Mesenchymal stem cell (in vitro differentiated cells and primary cell): ENCODE measurements at regions not wholly inside any gene's neighbourhood (a gene's known extent, or its start where the extent isn't known, plus 50 kb on each side); places are given as distances from the start of the nearest gene placed in this dataset.
A peak's percentile ranks its signal among the peaks of the same experiment; 100 is the strongest.

Source experiments
- DNase-seq: peaks from one replicate; pipeline ENCODE4 v3.0.0-alpha.2; 2013
- H2AFZ ChIP-seq: one replicate; pipeline ENCODE4 v1.6.1; 2013; ENCODE audit warnings: low read depth, mild to moderate bottlenecking, control low read depth, inconsistent platforms, low read length, moderate library complexity
- H2AK5ac ChIP-seq: 2 replicates; pipeline ENCODE4 v1.6.1; 2013; ENCODE audit warnings: low read length, moderate library complexity, mild to moderate bottlenecking, inconsistent platforms; ENCODE audit not compliant: severe bottlenecking
- H2BK120ac ChIP-seq: one replicate; pipeline ENCODE4 v1.6.1; 2013; ENCODE audit warnings: low read depth, mild to moderate bottlenecking, inconsistent platforms, low read length, moderate library complexity
- H2BK12ac ChIP-seq, 2 experiments: one replicate each; pipeline ENCODE4 v1.6.1; 2013; ENCODE audit warnings: inconsistent platforms in 2 of 2, low read length in 2 of 2, mild to moderate bottlenecking in 2 of 2, moderate library complexity in 2 of 2, control low read depth in 1 of 2
- H2BK15ac ChIP-seq: one replicate; pipeline ENCODE4 v1.6.1; 2013; ENCODE audit warnings: mild to moderate bottlenecking, low read depth, inconsistent platforms; ENCODE audit not compliant: poor library complexity, severe bottlenecking
- H2BK5ac ChIP-seq: 2 replicates; pipeline ENCODE4 v1.6.1; 2013; ENCODE audit warnings: low read depth, mild to moderate bottlenecking, low read length, control low read depth, inconsistent platforms; ENCODE audit not compliant: poor library complexity, severe bottlenecking
- H3K14ac ChIP-seq, 2 experiments: one replicate each; pipeline ENCODE4 v1.6.1; 2013; ENCODE audit warnings: inconsistent platforms in 2 of 2, low read length in 2 of 2, control low read depth in 1 of 2, mild to moderate bottlenecking in 1 of 2, moderate library complexity in 1 of 2
- H3K18ac ChIP-seq, 2 experiments: one replicate each; pipeline ENCODE4 v1.6.1; 2013; ENCODE audit warnings: inconsistent platforms in 2 of 2, low read length in 2 of 2, control low read depth in 1 of 2, low read depth in 1 of 2, mild to moderate bottlenecking in 1 of 2
- H3K23ac ChIP-seq, 2 experiments: one replicate each; pipeline ENCODE4 v1.6.1; 2013; ENCODE audit warnings: inconsistent platforms in 2 of 2, low read length in 2 of 2, mild to moderate bottlenecking in 2 of 2, moderate library complexity in 2 of 2, control low read depth in 1 of 2
- H3K27ac ChIP-seq: 2 replicates; pipeline ENCODE4 v1.5.1; 2013; ENCODE audit warnings: mild to moderate bottlenecking, moderate library complexity, low read length, control low read depth, inconsistent platforms; ENCODE audit not compliant: poor library complexity, severe bottlenecking
- H3K27me3 ChIP-seq, 2 experiments: 2 replicates each; pipeline versions ENCODE4 v1.6.1 to v1.7.0; 2013; ENCODE audit warnings: low read length in 2 of 2, mild to moderate bottlenecking in 2 of 2, moderate library complexity in 2 of 2, control low read depth in 1 of 2, inconsistent platforms in 1 of 2; ENCODE audit not compliant: control insufficient read depth in 1 of 2, insufficient read depth in 1 of 2
- H3K36me3 ChIP-seq, 2 experiments: 2 replicates each; pipeline versions ENCODE4 v1.6.1 to v1.7.0; 2013; ENCODE audit warnings: low read length in 2 of 2, control low read depth in 1 of 2, inconsistent platforms in 1 of 2, low read depth in 1 of 2, mild to moderate bottlenecking in 1 of 2; ENCODE audit not compliant: insufficient read depth in 2 of 2, control insufficient read depth in 1 of 2
- H3K4ac ChIP-seq, 2 experiments: one replicate each; pipeline ENCODE4 v1.6.1; 2013; ENCODE audit warnings: inconsistent platforms in 2 of 2, low read length in 2 of 2, mild to moderate bottlenecking in 2 of 2, moderate library complexity in 2 of 2, control low read depth in 1 of 2, low read depth in 1 of 2
- H3K4me1 ChIP-seq: 2 replicates; pipeline ENCODE4 v1.6.1; 2013; ENCODE audit warnings: low read depth, low read length, control low read depth; ENCODE audit not compliant: control insufficient read depth, insufficient read depth
- H3K4me2 ChIP-seq: 2 replicates; pipeline ENCODE4 v1.6.1; 2013; ENCODE audit warnings: low read length, mild to moderate bottlenecking, inconsistent platforms; ENCODE audit not compliant: poor library complexity, severe bottlenecking
- H3K4me3 ChIP-seq, 2 experiments: 2 replicates each; pipeline versions ENCODE4 v1.5.1 to v1.7.0; 2013; ENCODE audit warnings: low read length in 2 of 2, mild to moderate bottlenecking in 2 of 2, control low read depth in 1 of 2, low read depth in 1 of 2; ENCODE audit not compliant: insufficient read depth in 1 of 2
- H3K79me1 ChIP-seq: replicated peaks from 2 replicates; pipeline ENCODE4 v1.6.1; 2013; ENCODE audit warnings: mild to moderate bottlenecking, control low read depth, low read length, inconsistent platforms; ENCODE audit not compliant: poor library complexity, severe bottlenecking
- H3K9ac ChIP-seq: 2 replicates; pipeline ENCODE4 v1.7.0; 2013; ENCODE audit warnings: mild to moderate bottlenecking, low read length, moderate library complexity
- H3K9me3 ChIP-seq: 2 replicates; pipeline ENCODE4 v1.7.0; 2013; ENCODE audit warnings: mild to moderate bottlenecking, low read length; ENCODE audit not compliant: control insufficient read depth
- H4K8ac ChIP-seq: one replicate; pipeline ENCODE4 v1.6.1; 2013; ENCODE audit warnings: inconsistent platforms, mild to moderate bottlenecking, low read length, moderate library complexity
- H4K91ac ChIP-seq: one replicate; pipeline ENCODE4 v1.6.1; 2013; ENCODE audit warnings: mild to moderate bottlenecking, low read length, inconsistent platforms
- WGBS: methylation state at CpG from one replicate; pipeline ENCODE4 v1.1.7; 2013; ENCODE audit warnings: mixed read lengths; 5-methylcytosine and 5-hydroxymethylcytosine counted together

- H4K91ac ChIP-seq = no peak overlapping the region
- H3K23ac ChIP-seq = no peak overlapping the region
- no peak overlapping the region for H2AFZ ChIP-seq
- WGBS = 89% methylated on average over 1 of the region's 2 CpGs
- H3K79me1 ChIP-seq = peaks cover 7% of the 10 kb centered on the region
- no peak overlapping the region for H3K14ac ChIP-seq
- no peaks in the 10 kb centered on the region for H3K27me3 ChIP-seq
- peaks cover 5% of the 10 kb centered on the region for H3K4me1 ChIP-seq
- no peak overlapping the region for H4K8ac ChIP-seq
- DNase-seq = no peak
- no peak overlapping the region for H3K4ac ChIP-seq
- no peak overlapping the region for H3K4me2 ChIP-seq
- no peak overlapping the region for H2BK120ac ChIP-seq
- peak overlapping the region; percentile 97 for H3K9ac ChIP-seq
- peak overlapping the region in 1 of 2 experiments; percentile 80 for H3K4me3 ChIP-seq
- H3K9me3 ChIP-seq = no peaks in the 10 kb centered on the region
- H2BK15ac ChIP-seq = no peak overlapping the region
- no peak overlapping the region for H2BK12ac ChIP-seq
- H2BK5ac ChIP-seq = no peak overlapping the region
- H3K18ac ChIP-seq = no peak overlapping the region
- no peak overlapping the region for H3K27ac ChIP-seq
- H3K36me3 ChIP-seq = peaks cover 0 to 9% of the 10 kb centered on the region in 2 experiments
- no peak overlapping the region for H2AK5ac ChIP-seq
These were observed 807.7 kb downstream of the USP25 start for GRCh38 chr21:16537501-16537900.

GRCh38 chr21:16538405-16538804 lies 808.6 kb downstream of the USP25 start:
- Histone ChIP-seq H2BK120ac (no peak overlapping the region), H3K4me1 (peaks cover 5% of the 10 kb centered on the region), H2BK15ac (no peak overlapping the region), H3K36me3 (peaks cover 0 to 11% of the 10 kb centered on the region in 2 experiments), H3K18ac (no peak overlapping the region), H2BK5ac (no peak overlapping the region), H2AK5ac (no peak overlapping the region), H3K27me3 (no peaks in the 10 kb centered on the region), H2AFZ (no peak overlapping the region), H3K23ac (no peak overlapping the region), H4K8ac (no peak overlapping the region), H3K4ac (no peak overlapping the region), H3K79me1 (peaks cover 7% of the 10 kb centered on the region), H3K9me3 (no peaks in the 10 kb centered on the region), H3K4me3 (peak overlapping the region in 1 of 2 experiments; percentile 80), H3K27ac (no peak overlapping the region), H3K9ac (peak overlapping the region; percentile 97), H3K4me2 (no peak overlapping the region), H3K14ac (no peak overlapping the region), H2BK12ac (no peak overlapping the region), H4K91ac (no peak overlapping the region)
- no CpG with 5 or more reads among the region's 4 CpGs for WGBS
- no peak for DNase-seq

- peaks cover 5% of the 10 kb centered on the region for H3K4me1 ChIP-seq
- H3K4me3 ChIP-seq = peak overlapping the region in 1 of 2 experiments; percentile 80
- no peak overlapping the region for H3K4me2 ChIP-seq
- peaks cover 0 to 16% of the 10 kb centered on the region in 2 experiments for H3K36me3 ChIP-seq
- no peak overlapping the region for H2BK120ac ChIP-seq
- no peak overlapping the region for H2BK12ac ChIP-seq
- H3K9ac ChIP-seq = peak overlapping the region; percentile 97
- no peak for DNase-seq
- WGBS = 95% methylated on average over 4 of the region's 7 CpGs
- H3K79me1 ChIP-seq = peaks cover 5% of the 10 kb centered on the region
- no peaks in the 10 kb centered on the region for H3K9me3 ChIP-seq
- H3K18ac ChIP-seq = no peak overlapping the region
- H3K27me3 ChIP-seq = no peaks in the 10 kb centered on the region
- no peak overlapping the region for H2AK5ac ChIP-seq
- H4K8ac ChIP-seq = no peak overlapping the region
- no peak overlapping the region for H3K27ac ChIP-seq
- H4K91ac ChIP-seq = no peak overlapping the region
- H2BK15ac ChIP-seq = no peak overlapping the region
- no peak overlapping the region for H3K4ac ChIP-seq
- no peak overlapping the region for H3K23ac ChIP-seq
- H2AFZ ChIP-seq = no peak overlapping the region
- no peak overlapping the region for H2BK5ac ChIP-seq
- H3K14ac ChIP-seq = no peak overlapping the region
These were observed 809.2 kb downstream of the USP25 start for GRCh38 chr21:16538936-16539440.

- no peaks in the 10 kb centered on the region for H3K79me1 ChIP-seq
- no peak overlapping the region for H3K4me2 ChIP-seq
- no peaks in the 10 kb centered on the region for H3K4me1 ChIP-seq
- H3K4ac ChIP-seq = no peak overlapping the region
- no peak overlapping the region for H3K23ac ChIP-seq
- WGBS = 29% methylated on average over 1 of the region's 3 CpGs
- H3K14ac ChIP-seq = no peak overlapping the region
- no peak overlapping the region for H2AK5ac ChIP-seq
- H2BK120ac ChIP-seq = no peak overlapping the region
- no peak overlapping the region for H4K91ac ChIP-seq
- peaks cover 0 to 16% of the 10 kb centered on the region in 2 experiments for H3K36me3 ChIP-seq
- no peak overlapping the region for H4K8ac ChIP-seq
- no peak overlapping the region for H3K27ac ChIP-seq
- H2BK15ac ChIP-seq = no peak overlapping the region
- DNase-seq = no peak
- H2BK12ac ChIP-seq = no peak overlapping the region
- no peaks in the 10 kb centered on the region for H3K27me3 ChIP-seq
- no peaks in the 10 kb centered on the region for H3K9me3 ChIP-seq
- no peak overlapping the region for H2BK5ac ChIP-seq
- no peak overlapping the region for H2AFZ ChIP-seq
- H3K4me3 ChIP-seq = no peak overlapping the region
- no peak overlapping the region for H3K9ac ChIP-seq
- no peak overlapping the region for H3K18ac ChIP-seq
These were observed 811.4 kb downstream of the USP25 start for GRCh38 chr21:16540966-16541727.
